ENCODE measurements at regions not wholly inside any gene's neighbourhood (a gene's known extent, or its start where the extent isn't known, plus 50 kb on each side); places are given as distances from the start of the nearest gene placed in this dataset.

GRCh38 chr13:61960981-61961380, 545.3 kb upstream of the PCDH20 start:
- H2AK5ac ChIP-seq (ENCODE audit: low read length) = no peak overlapping the region
- no peak overlapping the region for H4K5ac ChIP-seq (ENCODE audit: low read length)
- no peak overlapping the region for H4K8ac ChIP-seq (ENCODE audit: low read depth, low read length)
- H3K4me2 ChIP-seq (ENCODE audit: low read length) = no peak overlapping the region
- H3K27ac ChIP-seq (ENCODE audit: low read depth, low read length) = no peak overlapping the region
- H3K18ac ChIP-seq (ENCODE audit: low read length) = no peak overlapping the region
- H3K79me2 ChIP-seq (ENCODE audit: control insufficient read depth, insufficient read depth, low read length) = no peaks in the 10 kb centered on the region
- no peaks in the 10 kb centered on the region for H3K36me3 ChIP-seq (ENCODE audit: control insufficient read depth, insufficient read depth, low read length)
- no peaks in the 10 kb centered on the region for H3K79me1 ChIP-seq (ENCODE audit: low read length)
- H3K23ac ChIP-seq (ENCODE audit: low read length) = no peak overlapping the region
- H3K27me3 ChIP-seq (ENCODE audit: insufficient read depth, low read length, poor library complexity) = no peaks in the 10 kb centered on the region
- H2BK5ac ChIP-seq (ENCODE audit: low read length) = no peak overlapping the region
- no peak overlapping the region for H3K4me3 ChIP-seq (ENCODE audit: low read length)
- no peak overlapping the region for H2BK120ac ChIP-seq (ENCODE audit: low read depth, low read length)
- no peak overlapping the region for H2BK15ac ChIP-seq (replicated peaks; ENCODE audit: low read depth)
- no peak overlapping the region for H3K4ac ChIP-seq (ENCODE audit: low read depth, low read length)
- H3K56ac ChIP-seq (ENCODE audit: low read length) = no peak overlapping the region
- H3K4me1 ChIP-seq (ENCODE audit: control insufficient read depth, low read depth, low read length) = no peaks in the 10 kb centered on the region
- no peak for DNase-seq
- no peak overlapping the region for H3K9ac ChIP-seq (ENCODE audit: low read length)

DNA sequence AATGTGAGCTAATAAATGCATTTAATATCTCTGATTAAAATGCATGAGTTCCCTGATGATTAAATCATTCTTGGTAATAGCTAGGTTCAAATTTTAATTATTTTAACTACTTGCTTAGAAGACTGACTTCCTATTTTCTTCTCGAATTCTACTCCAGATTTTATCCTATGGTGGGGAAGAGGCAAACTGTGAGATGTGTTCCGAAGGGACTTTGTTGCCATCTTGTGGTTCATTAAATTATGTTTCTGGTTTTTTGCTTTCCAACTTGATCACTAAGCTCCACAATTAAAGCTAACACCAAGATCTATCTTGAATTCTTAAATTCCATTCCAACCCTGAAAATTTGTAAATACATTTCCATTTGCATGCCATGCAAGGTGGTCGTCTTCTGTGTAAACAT, 538.4 kb upstream of the PCDH20 start:
- H3K18ac ChIP-seq (ENCODE audit: low read length) = no peak overlapping the region
- no peaks in the 10 kb centered on the region for H3K79me1 ChIP-seq (ENCODE audit: low read length)
- no peak overlapping the region for H2BK5ac ChIP-seq (ENCODE audit: low read length)
- no peak overlapping the region for H2BK15ac ChIP-seq (replicated peaks; ENCODE audit: low read depth)
- no peak overlapping the region for H2BK120ac ChIP-seq (ENCODE audit: low read depth, low read length)
- H3K4me2 ChIP-seq (ENCODE audit: low read length) = no peak overlapping the region
- H3K4me1 ChIP-seq (ENCODE audit: control insufficient read depth, low read depth, low read length) = no peaks in the 10 kb centered on the region
- no peak overlapping the region for H3K23ac ChIP-seq (ENCODE audit: low read length)
- H3K36me3 ChIP-seq (ENCODE audit: control insufficient read depth, insufficient read depth, low read length) = no peaks in the 10 kb centered on the region
- no peak overlapping the region for H2AK5ac ChIP-seq (ENCODE audit: low read length)
- H3K27ac ChIP-seq (ENCODE audit: low read depth, low read length) = no peak overlapping the region
- H3K9ac ChIP-seq (ENCODE audit: low read length) = no peak overlapping the region
- H3K79me2 ChIP-seq (ENCODE audit: control insufficient read depth, insufficient read depth, low read length) = no peaks in the 10 kb centered on the region
- H3K4ac ChIP-seq (ENCODE audit: low read depth, low read length) = no peak overlapping the region
- WGBS (ENCODE audit: extremely low coverage, insufficient coverage, low lambda C conversion rate) = no CpG with 5 or more reads among the region's 3 CpGs
- peak; percentile 59 for DNase-seq
- H4K8ac ChIP-seq (ENCODE audit: low read depth, low read length) = no peak overlapping the region
- no peak overlapping the region for H3K56ac ChIP-seq (ENCODE audit: low read length)
- H3K4me3 ChIP-seq (ENCODE audit: low read length) = no peak overlapping the region
- H4K5ac ChIP-seq (ENCODE audit: low read length) = no peak overlapping the region
- no peaks in the 10 kb centered on the region for H3K27me3 ChIP-seq (ENCODE audit: insufficient read depth, low read length, poor library complexity)

DNA sequence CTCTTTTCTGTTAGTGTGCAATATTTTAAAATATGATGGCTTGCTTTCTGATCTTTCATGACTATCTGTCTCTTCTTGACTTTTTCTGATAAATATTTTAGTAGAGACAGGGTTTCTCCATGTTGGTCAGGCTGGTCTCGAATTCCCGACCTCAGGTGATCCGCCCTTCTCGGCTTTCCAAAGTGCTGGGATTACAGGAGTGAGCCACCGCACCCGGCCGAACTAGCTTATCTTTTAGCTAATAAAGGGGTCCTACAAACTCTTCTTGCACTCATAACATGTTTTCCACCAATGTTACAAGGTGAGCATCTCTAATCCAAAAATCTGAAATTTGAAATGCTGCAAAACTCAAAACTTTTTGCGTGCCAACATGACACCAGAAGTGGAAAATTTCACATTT, 535.2 kb upstream of the PCDH20 start:
- H3K79me1 ChIP-seq (ENCODE audit: low read length) = no peaks in the 10 kb centered on the region
- no peak overlapping the region for H3K4ac ChIP-seq (ENCODE audit: low read depth, low read length)
- H2BK15ac ChIP-seq (replicated peaks; ENCODE audit: low read depth) = no peak overlapping the region
- H2BK120ac ChIP-seq (ENCODE audit: low read depth, low read length) = no peak overlapping the region
- no peak overlapping the region for H3K27ac ChIP-seq (ENCODE audit: low read depth, low read length)
- no peak overlapping the region for H3K56ac ChIP-seq (ENCODE audit: low read length)
- no peak overlapping the region for H2AK5ac ChIP-seq (ENCODE audit: low read length)
- no peaks in the 10 kb centered on the region for H3K36me3 ChIP-seq (ENCODE audit: control insufficient read depth, insufficient read depth, low read length)
- no peaks in the 10 kb centered on the region for H3K4me1 ChIP-seq (ENCODE audit: control insufficient read depth, low read depth, low read length)
- DNase-seq = no peak
- H4K8ac ChIP-seq (ENCODE audit: low read depth, low read length) = no peak overlapping the region
- no CpG with 5 or more reads among the region's 8 CpGs for WGBS (ENCODE audit: extremely low coverage, insufficient coverage, low lambda C conversion rate)
- no peak overlapping the region for H3K4me3 ChIP-seq (ENCODE audit: low read length)
- no peaks in the 10 kb centered on the region for H3K79me2 ChIP-seq (ENCODE audit: control insufficient read depth, insufficient read depth, low read length)
- H3K9ac ChIP-seq (ENCODE audit: low read length) = no peak overlapping the region
- H3K23ac ChIP-seq (ENCODE audit: low read length) = no peak overlapping the region
- H4K5ac ChIP-seq (ENCODE audit: low read length) = no peak overlapping the region
- no peak overlapping the region for H3K4me2 ChIP-seq (ENCODE audit: low read length)
- no peak overlapping the region for H2BK5ac ChIP-seq (ENCODE audit: low read length)
- H3K27me3 ChIP-seq (ENCODE audit: insufficient read depth, low read length, poor library complexity) = no peaks in the 10 kb centered on the region
- H3K18ac ChIP-seq (ENCODE audit: low read length) = no peak overlapping the region

- Histone ChIP-seq H3K4ac (ENCODE audit: low read depth, low read length) (no peak overlapping the region), H3K4me1 (ENCODE audit: control insufficient read depth, low read depth, low read length) (no peaks in the 10 kb centered on the region), H3K4me2 (ENCODE audit: low read length) (no peak overlapping the region), H2BK15ac (replicated peaks; ENCODE audit: low read depth) (no peak overlapping the region), H4K8ac (ENCODE audit: low read depth, low read length) (no peak overlapping the region), H3K18ac (ENCODE audit: low read length) (no peak overlapping the region), H2BK120ac (ENCODE audit: low read depth, low read length) (no peak overlapping the region), H3K9ac (ENCODE audit: low read length) (no peak overlapping the region), H3K4me3 (ENCODE audit: low read length) (no peak overlapping the region), H3K79me1 (ENCODE audit: low read length) (no peaks in the 10 kb centered on the region), H4K5ac (ENCODE audit: low read length) (no peak overlapping the region), H3K56ac (ENCODE audit: low read length) (no peak overlapping the region), H2BK5ac (ENCODE audit: low read length) (no peak overlapping the region), H3K79me2 (ENCODE audit: control insufficient read depth, insufficient read depth, low read length) (no peaks in the 10 kb centered on the region), H3K36me3 (ENCODE audit: control insufficient read depth, insufficient read depth, low read length) (no peaks in the 10 kb centered on the region), H3K23ac (ENCODE audit: low read length) (no peak overlapping the region), H3K27me3 (ENCODE audit: insufficient read depth, low read length, poor library complexity) (no peaks in the 10 kb centered on the region), H3K27ac (ENCODE audit: low read depth, low read length) (no peak overlapping the region), H2AK5ac (ENCODE audit: low read length) (no peak overlapping the region)
- no peak for DNase-seq
- WGBS (ENCODE audit: extremely low coverage, insufficient coverage, low lambda C conversion rate) = 60% methylated on average over 1 of the region's 7 CpGs
These were observed 528.8 kb upstream of the PCDH20 start for GRCh38 chr13:61944329-61944929.

- no peak overlapping the region for H3K9ac ChIP-seq (ENCODE audit: low read length)
- H3K27ac ChIP-seq (ENCODE audit: low read depth, low read length) = no peak overlapping the region
- H2AK5ac ChIP-seq (ENCODE audit: low read length) = no peak overlapping the region
- H3K18ac ChIP-seq (ENCODE audit: low read length) = no peak overlapping the region
- H2BK120ac ChIP-seq (ENCODE audit: low read depth, low read length) = no peak overlapping the region
- H4K8ac ChIP-seq (ENCODE audit: low read depth, low read length) = no peak overlapping the region
- no peak overlapping the region for H3K4me2 ChIP-seq (ENCODE audit: low read length)
- no peaks in the 10 kb centered on the region for H3K36me3 ChIP-seq (ENCODE audit: control insufficient read depth, insufficient read depth, low read length)
- no peaks in the 10 kb centered on the region for H3K79me2 ChIP-seq (ENCODE audit: control insufficient read depth, insufficient read depth, low read length)
- no peak overlapping the region for H3K4me3 ChIP-seq (ENCODE audit: low read length)
- no peak overlapping the region for H3K23ac ChIP-seq (ENCODE audit: low read length)
- H3K27me3 ChIP-seq (ENCODE audit: insufficient read depth, low read length, poor library complexity) = no peaks in the 10 kb centered on the region
- no peaks in the 10 kb centered on the region for H3K4me1 ChIP-seq (ENCODE audit: control insufficient read depth, low read depth, low read length)
- H4K5ac ChIP-seq (ENCODE audit: low read length) = no peak overlapping the region
- H3K79me1 ChIP-seq (ENCODE audit: low read length) = no peaks in the 10 kb centered on the region
- no peak for DNase-seq
- H3K4ac ChIP-seq (ENCODE audit: low read depth, low read length) = no peak overlapping the region
- no peak overlapping the region for H3K56ac ChIP-seq (ENCODE audit: low read length)
- H2BK15ac ChIP-seq (replicated peaks; ENCODE audit: low read depth) = no peak overlapping the region
- no CpG with 5 or more reads among the region's 1 CpG for WGBS (ENCODE audit: extremely low coverage, insufficient coverage, low lambda C conversion rate)
- no peak overlapping the region for H2BK5ac ChIP-seq (ENCODE audit: low read length)
These were observed 520.1 kb upstream of the PCDH20 start for GRCh38 chr13:61935710-61936109.

- H3K23ac ChIP-seq (ENCODE audit: low read length) = no peak overlapping the region
- no peak overlapping the region for H3K9ac ChIP-seq (ENCODE audit: low read length)
- no peak overlapping the region for H2BK5ac ChIP-seq (ENCODE audit: low read length)
- no peak overlapping the region for H3K4ac ChIP-seq (ENCODE audit: low read depth, low read length)
- no peaks in the 10 kb centered on the region for H3K79me2 ChIP-seq (ENCODE audit: control insufficient read depth, insufficient read depth, low read length)
- no peak overlapping the region for H4K5ac ChIP-seq (ENCODE audit: low read length)
- H3K36me3 ChIP-seq (ENCODE audit: control insufficient read depth, insufficient read depth, low read length) = no peaks in the 10 kb centered on the region
- no peak overlapping the region for H2AK5ac ChIP-seq (ENCODE audit: low read length)
- WGBS (ENCODE audit: extremely low coverage, insufficient coverage, low lambda C conversion rate) = no CpG with 5 or more reads among the region's 1 CpG
- no peak overlapping the region for H3K56ac ChIP-seq (ENCODE audit: low read length)
- no peak overlapping the region for H2BK120ac ChIP-seq (ENCODE audit: low read depth, low read length)
- H4K8ac ChIP-seq (ENCODE audit: low read depth, low read length) = no peak overlapping the region
- no peak overlapping the region for H2BK15ac ChIP-seq (replicated peaks; ENCODE audit: low read depth)
- H3K4me2 ChIP-seq (ENCODE audit: low read length) = no peak overlapping the region
- no peaks in the 10 kb centered on the region for H3K27me3 ChIP-seq (ENCODE audit: insufficient read depth, low read length, poor library complexity)
- H3K4me1 ChIP-seq (ENCODE audit: control insufficient read depth, low read depth, low read length) = no peaks in the 10 kb centered on the region
- H3K27ac ChIP-seq (ENCODE audit: low read depth, low read length) = no peak overlapping the region
- no peak overlapping the region for H3K4me3 ChIP-seq (ENCODE audit: low read length)
- no peak for DNase-seq
- H3K18ac ChIP-seq (ENCODE audit: low read length) = no peak overlapping the region
- H3K79me1 ChIP-seq (ENCODE audit: low read length) = no peaks in the 10 kb centered on the region
These were observed 512.0 kb upstream of the PCDH20 start for GRCh38 chr13:61927648-61928047.
